Keratinocyte (primary cell): ENCODE measurements at regions not wholly inside any gene's neighbourhood (a gene's known extent, or its start where the extent isn't known, plus 50 kb on each side); places are given as distances from the start of the nearest gene placed in this dataset.
"Not testable (repeated sequence)": the region's sequence is repeated elsewhere in the genome, so short reads cannot be mapped to it uniquely, and the experiment has no call there.

ENCODE experiments used
- DNase-seq: peaks from one replicate; pipeline ENCODE4 v3.0.0-alpha.2; 2011; ENCODE audit warnings: low read depth, missing footprints, low spot score
- FAIRE-seq: peaks from 2 replicates; lab custom pipeline; 2011; peaks lifted over from hg19 to GRCh38; lab: Jason Lieb, UNC
- H2AFZ ChIP-seq: 2 replicates; pipeline ENCODE4 v1.6.0; 2012; ENCODE audit warnings: low read length, control low read depth, inconsistent platforms; ENCODE audit not compliant: control insufficient read depth
- H3K27ac ChIP-seq: 2 replicates; pipeline ENCODE4 v1.5.1; 2011; ENCODE audit warnings: low read length; ENCODE audit not compliant: control insufficient read depth, insufficient read depth
- H3K27me3 ChIP-seq: 3 replicates; pipeline ENCODE4 v1.6.0; 2011; ENCODE audit warnings: low read length; ENCODE audit not compliant: control insufficient read depth, insufficient read depth; ENCODE audit errors: extremely low read depth
- H3K36me3 ChIP-seq, 2 experiments: 2 replicates in 1 of 2; 3 replicates in 1 of 2; pipeline ENCODE4 v1.5.1; 2011; ENCODE audit warnings: low read length in 2 of 2, mild to moderate bottlenecking in 1 of 2; ENCODE audit not compliant: control insufficient read depth in 2 of 2, insufficient read depth in 2 of 2; ENCODE audit errors: extremely low read depth in 1 of 2
- H3K4me1 ChIP-seq: 3 replicates; pipeline ENCODE4 v1.5.1; 2011; ENCODE audit warnings: low read length; ENCODE audit not compliant: control insufficient read depth, insufficient read depth; ENCODE audit errors: extremely low read depth
- H3K4me2 ChIP-seq: 3 replicates; pipeline ENCODE4 v1.6.0; 2011; ENCODE audit warnings: low read depth, low read length; ENCODE audit not compliant: control insufficient read depth, insufficient read depth; ENCODE audit errors: extremely low read depth
- H3K4me3 ChIP-seq, 3 experiments: fragments of 200-600 bp in 1 of 3; sonication (generic) in 1 of 3; 2 replicates in 2 of 3; 3 replicates in 1 of 3; pipeline ENCODE4 v1.5.1; 2011 to 2016; ENCODE audit warnings: low read length in 3 of 3, mild to moderate bottlenecking in 3 of 3, control low read depth in 2 of 3, inconsistent platforms in 1 of 3, low read depth in 1 of 3, mixed read lengths in 1 of 3, mixed run types in 1 of 3, moderate library complexity in 1 of 3; ENCODE audit not compliant: control insufficient read depth in 2 of 3, insufficient read depth in 2 of 3; ENCODE audit errors: extremely low read depth in 1 of 3
- H3K79me2 ChIP-seq: 2 replicates; pipeline ENCODE4 v1.6.0; 2012; ENCODE audit warnings: low read length; ENCODE audit not compliant: control insufficient read depth, insufficient read depth
- H3K9ac ChIP-seq: 3 replicates; pipeline ENCODE4 v1.6.0; 2011; ENCODE audit warnings: low read length; ENCODE audit not compliant: control insufficient read depth, insufficient read depth; ENCODE audit errors: extremely low read depth
- H3K9me1 ChIP-seq: 3 replicates; pipeline ENCODE4 v1.6.0; 2011; ENCODE audit warnings: low read length; ENCODE audit not compliant: control insufficient read depth, insufficient read depth; ENCODE audit errors: extremely low read depth
- H3K9me3 ChIP-seq: 2 replicates; pipeline ENCODE4 v1.5.1; 2012; ENCODE audit warnings: low read depth, low read length; ENCODE audit not compliant: control insufficient read depth
- H4K20me1 ChIP-seq: 3 replicates; pipeline ENCODE4 v1.6.0; 2011; ENCODE audit warnings: low read length; ENCODE audit not compliant: control insufficient read depth, insufficient read depth; ENCODE audit errors: extremely low read depth
- EZH2 ChIP-seq: IDR thresholded peaks from one replicate; pipeline ENCODE4 v1.6.1; 2012; ENCODE audit warnings: inconsistent platforms, mild to moderate bottlenecking, low read length, moderate library complexity
- dilution Hi-C: fragments of 300-500 bp; cut with MboI; formaldehyde crosslinking; loops from one replicate; pipeline ENCODE4 v1.7.0; 2020; ENCODE audit warnings: low sequenced_read_pairs; ENCODE audit not compliant: extremely low pct_ligation_motif_present
- TF ChIP-seq, protein P1 (sequence below), 3 experiments: IDR thresholded peaks in 1 of 3; conservative IDR thresholded peaks in 1 of 3; optimal IDR thresholded peaks in 1 of 3; 2 replicates in 2 of 3; 3 replicates in 1 of 3; pipeline versions ENCODE3 to v1.5.1; 2011; ENCODE audit warnings: low read length in 3 of 3, mild to moderate bottlenecking in 3 of 3, moderate library complexity in 2 of 3, control low read depth in 1 of 3, inconsistent platforms in 1 of 3; ENCODE audit not compliant: insufficient read depth in 2 of 3; ENCODE audit errors: extremely low read depth in 1 of 3

DNA sequence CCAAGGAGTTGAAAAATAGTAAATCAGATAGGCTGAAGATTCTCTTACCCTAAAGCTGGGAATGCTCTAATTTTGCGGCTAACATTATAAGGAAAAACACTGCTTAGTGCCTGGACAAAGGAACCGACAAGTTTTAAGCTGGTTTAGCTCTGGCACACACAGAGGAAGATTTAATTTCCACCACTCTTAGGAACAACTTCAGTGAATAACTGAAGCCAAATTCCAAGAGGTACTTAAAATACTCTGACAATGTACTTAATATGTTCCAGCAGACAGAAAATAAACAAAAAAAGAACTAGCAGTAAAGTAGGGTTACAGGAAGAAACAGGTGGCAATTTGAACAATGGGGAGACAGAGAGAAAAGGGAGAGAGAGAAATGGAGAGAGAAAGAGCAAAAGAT, 340.8 kb upstream of the NDST4 start:
- Histone ChIP-seq H3K9me3 (no peaks in the 10 kb centered on the region), H3K4me1 (no peaks in the 10 kb centered on the region), H3K9me1 (no peaks in the 10 kb centered on the region), H3K27ac (no peak overlapping the region), H3K4me3 (no peak overlapping the region), H4K20me1 (no peaks in the 10 kb centered on the region), H3K27me3 (no peaks in the 10 kb centered on the region), H3K36me3 (no peaks in the 10 kb centered on the region), H3K9ac (no peak overlapping the region), H2AFZ (no peak overlapping the region), H3K4me2 (no peak overlapping the region), H3K79me2 (no peaks in the 10 kb centered on the region)
- dilution Hi-C loops: no loop called here
- TF ChIP-seq, protein P1, sequence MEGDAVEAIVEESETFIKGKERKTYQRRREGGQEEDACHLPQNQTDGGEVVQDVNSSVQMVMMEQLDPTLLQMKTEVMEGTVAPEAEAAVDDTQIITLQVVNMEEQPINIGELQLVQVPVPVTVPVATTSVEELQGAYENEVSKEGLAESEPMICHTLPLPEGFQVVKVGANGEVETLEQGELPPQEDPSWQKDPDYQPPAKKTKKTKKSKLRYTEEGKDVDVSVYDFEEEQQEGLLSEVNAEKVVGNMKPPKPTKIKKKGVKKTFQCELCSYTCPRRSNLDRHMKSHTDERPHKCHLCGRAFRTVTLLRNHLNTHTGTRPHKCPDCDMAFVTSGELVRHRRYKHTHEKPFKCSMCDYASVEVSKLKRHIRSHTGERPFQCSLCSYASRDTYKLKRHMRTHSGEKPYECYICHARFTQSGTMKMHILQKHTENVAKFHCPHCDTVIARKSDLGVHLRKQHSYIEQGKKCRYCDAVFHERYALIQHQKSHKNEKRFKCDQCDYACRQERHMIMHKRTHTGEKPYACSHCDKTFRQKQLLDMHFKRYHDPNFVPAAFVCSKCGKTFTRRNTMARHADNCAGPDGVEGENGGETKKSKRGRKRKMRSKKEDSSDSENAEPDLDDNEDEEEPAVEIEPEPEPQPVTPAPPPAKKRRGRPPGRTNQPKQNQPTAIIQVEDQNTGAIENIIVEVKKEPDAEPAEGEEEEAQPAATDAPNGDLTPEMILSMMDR (optimal IDR thresholded peaks at IDR 0.05 in 1 of 3, IDR thresholded peaks at IDR 0.05 in 1 of 3, conservative IDR thresholded peaks at IDR 0.05 in 1 of 3; ENCODE audit: extremely low read depth in 1 of 3, insufficient read depth in 2 of 3, low read length in 3 of 3): no peak
- no peak for TF ChIP-seq EZH2
- FAIRE-seq (no peak), DNase-seq (no peak)

DNA sequence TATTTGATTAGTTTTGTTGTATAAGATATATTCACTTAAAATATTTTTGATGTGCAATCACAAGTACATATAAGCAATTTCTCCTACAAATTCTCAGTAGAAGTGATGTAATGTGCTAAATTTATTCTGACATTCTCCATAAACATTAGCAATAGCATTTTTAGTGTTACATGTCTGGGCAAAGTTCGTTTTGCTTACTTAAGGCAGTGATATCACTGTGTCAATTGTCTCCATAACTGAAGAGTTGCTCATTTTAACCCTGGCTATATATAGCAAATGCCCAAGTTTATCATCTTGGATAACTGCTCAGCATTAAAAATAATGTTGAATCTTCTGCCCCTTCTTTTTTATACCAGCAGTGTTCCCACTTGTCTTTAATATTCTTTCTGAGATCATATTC, 340.0 kb upstream of the NDST4 start:
- DNase-seq: no peak
- dilution Hi-C loops: no loop called here

DNA sequence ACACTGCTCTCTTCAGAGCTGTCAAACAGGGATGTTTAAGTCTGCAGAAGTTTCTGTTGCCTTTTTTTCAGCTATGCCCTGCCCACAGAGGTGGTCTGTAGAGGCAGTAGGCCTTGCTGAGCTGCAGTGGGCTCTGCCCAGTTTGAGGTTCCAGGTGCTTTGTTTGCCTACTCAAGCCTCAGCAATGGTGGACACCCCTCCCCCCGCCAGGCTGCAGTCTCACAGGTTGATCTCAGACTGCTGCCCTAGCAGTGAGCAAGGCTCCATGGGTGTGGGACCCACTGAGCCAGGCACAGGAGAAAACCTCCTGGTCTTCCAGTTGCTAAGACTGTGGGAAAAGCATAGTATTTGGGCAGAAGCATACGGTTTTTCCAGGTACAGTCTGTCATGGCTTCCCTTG, 338.8 kb upstream of the NDST4 start:
- FAIRE-seq, H3K9me1 ChIP-seq, H3K27ac ChIP-seq, dilution Hi-C loops, H2AFZ ChIP-seq, H3K4me3 ChIP-seq, H3K4me1 ChIP-seq, DNase-seq, H3K36me3 ChIP-seq, H3K9ac ChIP-seq, H3K9me3 ChIP-seq, H3K79me2 ChIP-seq, H3K4me2 ChIP-seq, H3K27me3 ChIP-seq, H4K20me1 ChIP-seq: not testable (repeated sequence)

More for the DNA sequence above, 340.0 kb upstream of the NDST4 start:
- H3K4me1 ChIP-seq: no peaks in the 10 kb centered on the region
- H2AFZ ChIP-seq: no peak overlapping the region
- no peak for FAIRE-seq
- no peak overlapping the region for H3K4me2 ChIP-seq
- H3K9ac ChIP-seq: no peak overlapping the region
- no peaks in the 10 kb centered on the region for H3K36me3 ChIP-seq
- no peak overlapping the region for H3K27ac ChIP-seq
- H3K79me2 ChIP-seq: no peaks in the 10 kb centered on the region
- H4K20me1 ChIP-seq: no peaks in the 10 kb centered on the region
- no peak overlapping the region for H3K4me3 ChIP-seq
- H3K9me1 ChIP-seq: no peaks in the 10 kb centered on the region
- H3K9me3 ChIP-seq: no peaks in the 10 kb centered on the region
- H3K27me3 ChIP-seq: no peaks in the 10 kb centered on the region
- TF ChIP-seq, protein P1 (optimal IDR thresholded peaks at IDR 0.05 in 1 of 3, IDR thresholded peaks at IDR 0.05 in 1 of 3, conservative IDR thresholded peaks at IDR 0.05 in 1 of 3; ENCODE audit: extremely low read depth in 1 of 3, insufficient read depth in 2 of 3, low read length in 3 of 3): no peak
- TF ChIP-seq EZH2: no peak
